HG02610 (cell line): ENCODE measurements at regions not wholly inside any gene's neighbourhood (a gene's known extent, or its start where the extent isn't known, plus 50 kb on each side); places are given as distances from the start of the nearest gene placed in this dataset.

Experiments used
- ATAC-seq: cut with Tn5 transposase; IDR thresholded peaks from one replicate; pipeline ENCODE4 v1.9.1; 2021; ENCODE audit warnings: mild to moderate bottlenecking, moderate library complexity; ENCODE audit not compliant: unreplicated experiment

DNA sequence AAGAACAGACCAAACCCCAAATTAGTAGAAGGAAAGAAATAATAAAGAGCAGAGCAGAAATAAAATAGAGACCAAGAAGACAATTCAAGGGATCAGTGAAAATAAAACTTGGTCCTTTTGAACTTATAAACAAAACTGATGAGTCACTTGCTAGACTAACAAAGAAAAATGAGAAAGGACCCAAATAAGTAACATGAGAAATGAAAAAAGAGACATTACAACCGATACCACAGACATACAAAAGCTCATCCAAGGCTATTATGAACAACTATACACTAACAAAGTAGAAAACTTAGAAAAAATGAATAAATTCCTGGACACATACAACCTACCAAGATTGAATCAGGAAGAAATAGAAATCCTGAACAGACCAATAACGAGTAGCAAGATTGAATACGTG lies 414.5 kb downstream of the HTR7 start:
- ATAC-seq = no peak

DNA sequence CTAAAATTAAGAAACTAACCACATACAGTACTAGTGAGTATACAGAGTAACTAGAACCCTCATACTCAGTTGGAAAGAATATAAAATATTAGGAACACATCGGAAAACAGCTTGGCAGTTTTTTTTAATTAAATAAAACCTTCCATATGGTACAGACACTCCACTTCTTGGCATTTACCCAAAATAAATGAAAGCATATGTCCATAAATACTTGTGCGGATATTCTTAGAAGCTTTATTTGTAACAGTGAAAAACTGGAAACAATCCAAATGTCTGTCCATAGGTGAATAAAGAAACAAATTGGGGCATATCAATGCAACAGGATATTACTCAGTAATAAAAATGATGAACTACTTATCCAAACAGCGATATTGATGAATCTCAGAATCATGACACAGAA lies 410.0 kb downstream of the HTR7 start:
- no peak for ATAC-seq

- ATAC-seq = no peak
Observed at GRCh38 chr10:90450797-90451196, 407.0 kb downstream of the HTR7 start.

DNA sequence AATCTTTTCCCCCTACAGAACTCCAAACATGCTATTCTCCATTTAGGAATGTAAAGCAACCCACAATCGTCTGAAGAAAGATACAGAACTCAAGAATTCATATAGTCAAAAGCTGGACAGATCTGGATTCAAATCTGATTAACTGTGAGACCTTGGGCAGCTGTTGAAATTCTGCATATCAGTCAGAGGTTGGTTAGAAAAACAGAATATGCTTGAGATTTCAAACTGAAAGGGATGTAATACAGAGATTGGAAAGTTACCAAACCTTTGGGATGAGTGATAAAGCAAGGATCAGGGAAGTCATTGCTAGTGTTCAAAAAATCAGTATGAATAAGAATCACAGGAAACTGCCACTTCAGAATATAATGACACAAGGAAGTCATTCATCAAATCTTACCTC lies 406.6 kb downstream of the HTR7 start:
- ATAC-seq = no peak

- ATAC-seq = no peak
Observed at GRCh38 chr10:90458054-90458453, 399.8 kb downstream of the HTR7 start.

GRCh38 chr10:90458571-90458970 lies 399.3 kb downstream of the HTR7 start:
- ATAC-seq = no peak

- no peak for ATAC-seq
Observed at GRCh38 chr10:90461437-90462155, 396.2 kb downstream of the HTR7 start.

DNA sequence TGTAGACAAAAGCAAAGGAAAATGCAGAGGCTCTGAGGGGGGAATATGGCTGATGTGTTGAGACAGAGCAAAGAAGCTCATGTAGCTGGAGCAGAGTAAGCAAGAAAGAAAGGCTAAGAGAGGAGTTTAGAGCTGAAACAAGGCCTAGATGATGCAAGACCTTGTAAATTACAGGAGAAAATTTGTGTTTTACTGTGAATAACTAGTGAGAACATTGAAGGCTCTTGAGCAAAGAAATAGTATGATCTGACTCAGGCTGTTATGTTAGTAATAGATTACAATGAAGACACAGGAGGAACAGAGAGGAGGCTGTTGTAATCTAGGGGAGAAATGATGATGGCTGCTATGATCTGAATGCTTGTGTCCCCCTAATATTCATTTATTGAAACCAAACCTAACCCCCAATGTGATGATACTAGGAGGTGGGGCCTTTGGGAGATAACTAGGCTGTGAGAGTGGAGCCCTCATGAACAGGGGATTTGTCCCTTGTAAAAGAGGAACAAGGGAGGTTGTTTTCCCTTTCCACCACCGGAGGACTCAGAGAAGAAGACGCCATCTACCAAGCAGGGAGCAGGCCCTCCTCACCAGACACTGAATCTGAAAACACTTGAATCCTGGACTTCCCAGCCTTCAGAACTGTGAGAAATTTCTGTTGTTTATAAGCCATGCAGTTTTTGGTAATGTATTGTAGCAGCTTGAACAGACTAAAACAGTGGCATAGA lies 394.9 kb downstream of the HTR7 start:
- ATAC-seq = no peak

GRCh38 chr10:90464329-90464728 lies 393.5 kb downstream of the HTR7 start:
- no peak for ATAC-seq

GRCh38 chr10:90470966-90471365 lies 386.9 kb downstream of the HTR7 start:
- ATAC-seq = no peak

DNA sequence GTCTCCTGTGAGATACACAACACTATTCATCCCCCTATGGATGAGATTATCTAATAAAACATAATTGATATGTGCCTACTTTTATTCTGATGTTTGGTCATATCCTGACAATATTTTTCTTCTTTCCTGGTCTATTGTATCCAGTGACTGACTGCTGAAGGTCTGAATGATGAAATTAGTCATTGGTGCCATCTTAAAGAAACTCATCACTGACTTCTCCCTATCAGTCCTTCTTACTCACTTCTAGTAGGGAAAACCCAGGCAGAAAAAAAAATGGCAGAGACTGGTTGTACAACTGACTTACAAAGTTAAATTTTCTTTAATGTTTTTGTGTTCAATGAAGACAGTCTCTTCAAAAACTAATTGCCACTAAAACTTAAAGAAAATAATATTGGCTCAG lies 377.4 kb downstream of the HTR7 start:
- no peak for ATAC-seq

DNA sequence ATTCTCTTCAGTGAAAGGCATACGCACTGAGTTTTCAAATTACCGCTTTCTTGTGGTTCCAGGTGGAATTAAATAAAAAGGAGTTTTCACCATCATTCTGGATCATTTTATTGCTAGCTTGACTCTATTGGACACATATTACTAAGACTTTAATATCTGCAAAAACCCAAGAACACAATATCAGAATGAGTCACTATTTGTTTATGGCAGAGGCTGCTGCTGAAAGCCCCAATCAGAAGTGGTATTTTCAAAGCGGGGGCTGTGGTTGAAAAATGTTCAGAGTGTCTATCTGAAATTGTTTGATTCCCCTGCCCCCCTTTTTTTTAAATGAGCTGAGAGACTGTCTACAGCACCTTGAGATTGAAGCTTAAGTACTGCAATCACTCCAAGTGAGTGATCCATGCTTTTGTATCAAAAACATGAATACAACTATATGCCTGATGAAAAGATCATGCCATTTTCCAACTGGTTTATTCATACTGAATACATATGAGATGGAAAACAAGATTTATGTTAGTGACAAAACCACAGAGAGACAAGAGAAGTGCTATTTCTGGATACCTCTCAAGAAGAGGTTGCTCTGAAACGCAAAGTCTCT lies 376.4 kb downstream of the HTR7 start:
- ATAC-seq = no peak

DNA sequence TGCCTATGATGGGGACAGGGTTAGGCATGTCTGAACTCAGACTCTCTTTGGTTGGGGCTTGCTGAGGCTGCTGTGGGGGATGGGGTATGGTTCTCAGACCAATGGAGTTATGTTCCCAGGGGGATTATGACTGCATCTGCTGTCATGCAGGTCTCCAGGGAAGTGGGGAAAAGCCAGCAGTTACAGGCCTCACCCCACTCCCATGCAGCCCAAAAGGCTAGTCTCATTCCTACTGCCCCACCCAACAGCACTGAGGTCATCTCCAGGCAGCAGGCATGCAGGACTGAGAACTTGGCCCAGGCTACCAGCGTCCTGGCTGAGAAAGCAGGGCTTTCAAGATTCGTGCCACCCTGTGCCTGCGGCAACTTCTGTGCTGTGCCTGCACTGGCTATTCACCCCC lies 373.3 kb downstream of the HTR7 start:
- no peak for ATAC-seq

DNA sequence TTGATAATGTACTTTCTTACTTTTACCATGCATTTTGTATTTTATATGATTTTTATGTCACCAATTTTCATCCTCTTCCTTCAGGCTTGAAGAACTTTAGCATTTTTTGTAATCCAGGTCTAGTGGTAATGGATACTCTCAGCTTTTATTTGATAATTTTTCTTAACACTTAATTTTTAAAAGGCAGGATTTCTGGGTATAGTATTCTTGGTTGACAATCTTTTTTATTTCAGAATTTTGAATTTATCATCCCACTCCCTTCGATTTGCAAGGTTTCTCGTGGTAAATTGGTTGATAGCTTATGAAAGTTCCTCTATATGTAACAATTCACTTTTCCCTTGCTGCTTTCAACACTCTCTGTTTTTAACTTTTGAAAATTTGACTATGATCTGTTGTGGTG lies 363.7 kb downstream of the HTR7 start:
- no peak for ATAC-seq

DNA sequence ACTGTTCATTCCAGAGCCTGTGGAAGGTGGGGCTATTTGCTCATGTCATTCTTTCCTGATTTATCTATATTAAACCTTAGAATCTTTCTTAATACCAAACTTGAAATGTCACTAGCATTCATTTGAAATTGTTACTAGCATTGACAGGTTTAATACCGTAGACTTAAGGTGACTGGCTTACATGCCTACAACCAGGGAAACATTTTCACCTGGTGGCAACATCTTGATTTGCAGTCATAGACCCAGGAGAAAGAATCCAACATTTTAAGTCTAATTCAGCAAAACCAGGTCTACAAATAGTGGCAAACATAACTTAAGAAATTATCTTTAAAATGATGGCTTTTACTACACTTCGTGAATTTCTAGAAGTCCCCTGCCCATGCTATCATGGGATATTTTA lies 353.7 kb downstream of the HTR7 start:
- ATAC-seq = no peak

DNA sequence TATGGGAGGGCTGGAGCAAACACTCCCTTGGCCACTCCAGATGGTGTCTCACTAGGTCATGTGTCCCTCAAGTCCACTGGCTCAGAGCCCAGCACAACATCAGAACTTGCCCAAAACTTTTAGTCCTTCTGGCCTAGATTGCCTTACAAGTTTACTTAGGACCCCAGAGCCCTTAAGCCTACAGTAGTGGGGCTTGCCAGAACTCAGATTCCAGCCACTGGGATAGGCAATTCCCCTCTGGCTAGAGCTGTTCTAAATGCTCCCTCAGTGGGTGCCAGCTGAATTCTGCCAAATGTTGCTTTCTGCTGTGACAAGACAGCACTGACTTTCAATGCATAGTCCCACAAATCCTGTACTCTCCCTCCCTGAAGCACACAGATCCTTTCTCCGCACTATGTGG lies 331.1 kb downstream of the HTR7 start:
- no peak for ATAC-seq

DNA sequence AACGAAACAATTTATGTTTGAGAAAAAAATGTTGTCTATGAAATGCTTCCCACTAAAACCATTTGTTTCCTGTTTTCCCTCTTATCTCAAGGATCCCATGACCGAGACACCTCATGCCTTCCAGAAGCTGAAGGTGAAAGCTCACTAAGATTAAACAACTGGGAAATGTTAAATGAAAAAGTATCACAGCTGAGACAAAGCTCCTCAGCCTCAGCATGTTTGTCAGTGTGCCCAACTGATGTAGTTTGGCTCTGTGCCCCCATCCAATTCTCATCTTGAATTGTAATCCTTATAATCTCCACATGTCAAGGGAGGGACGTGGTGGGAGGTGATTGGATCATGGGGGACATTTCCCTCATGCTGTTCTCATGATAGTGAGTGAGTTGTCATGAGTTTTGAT lies 327.3 kb downstream of the HTR7 start:
- ATAC-seq = no peak

- no peak for ATAC-seq
Observed at GRCh38 chr10:90557385-90557784, 300.5 kb downstream of the HTR7 start.

- ATAC-seq = no peak
Observed at GRCh38 chr10:90560331-90560730, 297.5 kb downstream of the HTR7 start.

GRCh38 chr10:90561666-90562065 lies 296.2 kb downstream of the HTR7 start:
- no peak for ATAC-seq

DNA sequence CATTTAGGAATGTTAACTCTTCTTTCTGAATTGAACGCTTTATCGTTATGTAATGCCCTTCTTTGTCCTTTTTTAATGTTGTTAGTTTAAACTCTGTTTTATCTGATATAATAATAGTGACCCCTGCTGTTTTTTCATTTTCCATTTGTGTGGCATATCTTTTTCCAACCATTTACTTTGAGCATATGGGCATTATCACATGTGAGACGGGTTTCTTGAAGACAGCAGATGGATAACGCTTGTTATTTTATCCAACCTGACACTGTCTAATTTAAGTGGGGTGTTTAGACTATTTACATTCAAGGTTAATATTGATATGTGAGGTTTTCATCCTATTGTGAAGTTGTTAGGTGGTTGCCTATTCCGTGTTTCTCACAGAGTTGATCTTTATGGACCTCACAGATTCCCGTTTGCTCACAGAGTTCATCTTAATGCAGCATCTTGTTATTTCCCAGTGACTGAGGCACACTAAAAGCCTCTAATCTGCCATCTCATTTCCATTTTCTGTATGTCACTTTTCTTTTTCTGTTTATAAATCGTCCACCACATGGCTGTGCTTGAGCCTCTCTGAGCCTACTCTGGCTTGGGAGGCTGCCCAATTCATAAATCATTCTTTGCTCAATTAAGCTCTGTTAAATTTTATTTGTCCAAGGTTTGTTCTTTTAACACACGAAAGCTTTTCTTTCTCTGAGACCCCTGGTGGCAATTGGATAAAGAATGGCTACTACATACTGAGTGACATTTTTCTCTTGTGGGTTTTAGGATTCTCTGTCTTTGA lies 286.2 kb downstream of the HTR7 start:
- ATAC-seq = no peak

GRCh38 chr10:90575125-90575524 lies 282.7 kb downstream of the HTR7 start:
- no peak for ATAC-seq
